Stimulated activated CD8-positive, alpha-beta memory T cell treated with anti-CD3 and anti-CD28 coated beads, Interleukin-12 subunit alpha, Interleukin-12 subunit beta, amount 100 ng/mL, for 1 hour (primary cell): ENCODE measurements at regions not wholly inside any gene's neighbourhood (a gene's known extent, or its start where the extent isn't known, plus 50 kb on each side); places are given as distances from the start of the nearest gene placed in this dataset.
"Not testable (repeated sequence)": the region's sequence is repeated elsewhere in the genome, so short reads cannot be mapped to it uniquely, and the experiment has no call there.

Experiments
- DNase-seq: peaks from one replicate; pipeline ENCODE4 v3.0.0-alpha.2; 2020; ENCODE audit warnings: low read depth

GRCh38 chr15:20286559-20286958 lies 255.0 kb downstream of the GOLGA6L6 start:
- not testable (repeated sequence) for DNase-seq

- not testable (repeated sequence) for DNase-seq
Observed at GRCh38 chr15:20285696-20286300, 255.8 kb downstream of the GOLGA6L6 start.

- DNase-seq: not testable (repeated sequence)
Observed at GRCh38 chr15:20284891-20285535, 256.6 kb downstream of the GOLGA6L6 start.

- not testable (repeated sequence) for DNase-seq
Observed at GRCh38 chr15:20283651-20284050, 257.9 kb downstream of the GOLGA6L6 start.

- DNase-seq: not testable (repeated sequence)
Observed at GRCh38 chr15:20282491-20282943, 259.1 kb downstream of the GOLGA6L6 start.

GRCh38 chr15:20281567-20282275 lies 259.9 kb downstream of the GOLGA6L6 start:
- DNase-seq: not testable (repeated sequence)

GRCh38 chr15:20280933-20281463 lies 260.6 kb downstream of the GOLGA6L6 start:
- DNase-seq: no peak

GRCh38 chr15:20280141-20280932 lies 261.3 kb downstream of the GOLGA6L6 start:
- not testable (repeated sequence) for DNase-seq

GRCh38 chr15:20279056-20279455 lies 262.5 kb downstream of the GOLGA6L6 start:
- not testable (repeated sequence) for DNase-seq

GRCh38 chr15:20278376-20278775 lies 263.2 kb downstream of the GOLGA6L6 start:
- not testable (repeated sequence) for DNase-seq

- DNase-seq: not testable (repeated sequence)
Observed at GRCh38 chr15:20277451-20277850, 264.1 kb downstream of the GOLGA6L6 start.

- not testable (repeated sequence) for DNase-seq
Observed at GRCh38 chr15:20276312-20277114, 265.1 kb downstream of the GOLGA6L6 start.

GRCh38 chr15:20275373-20275967 lies 266.1 kb downstream of the GOLGA6L6 start:
- not testable (repeated sequence) for DNase-seq

GRCh38 chr15:20272422-20273184 lies 269.0 kb downstream of the GOLGA6L6 start:
- DNase-seq: no peak

GRCh38 chr15:20271647-20272046 lies 270.0 kb downstream of the GOLGA6L6 start:
- DNase-seq: no peak

GRCh38 chr15:20269956-20270355 lies 271.6 kb downstream of the GOLGA6L6 start:
- not testable (repeated sequence) for DNase-seq

GRCh38 chr15:20267996-20268395 lies 273.6 kb downstream of the GOLGA6L6 start:
- DNase-seq: not testable (repeated sequence)

- not testable (repeated sequence) for DNase-seq
Observed at GRCh38 chr15:20267051-20267730, 274.4 kb downstream of the GOLGA6L6 start.

GRCh38 chr15:20265710-20266109 lies 275.9 kb downstream of the GOLGA6L6 start:
- DNase-seq: not testable (repeated sequence)
